Adrenal gland (tissue), 9 donors: ENCODE measurements at regions not wholly inside any gene's neighbourhood (a gene's known extent, or its start where the extent isn't known, plus 50 kb on each side); places are given as distances from the start of the nearest gene placed in this dataset.
A peak's percentile ranks its signal among the peaks of the same experiment; 100 is the strongest.
"Not testable (repeated sequence)": the region's sequence is repeated elsewhere in the genome, so short reads cannot be mapped to it uniquely, and the experiment has no call there.

Experiments used
- DNase-seq, 7 donors: peaks; one replicate each; pipeline ENCODE4 v3.0.0-alpha.2; 2019 to 2020
- H3K27ac ChIP-seq, 5 donors: fragments of 200-600 bp; sonication (generic) in 4 of 5; 1 replicate in 3 of 5; 2 replicates in 2 of 5; pipeline versions ENCODE4 v1.5.1 to v1.8.0; 2016 to 2020; ENCODE audit warnings: mild to moderate bottlenecking in 1 of 5
- H3K27me3 ChIP-seq: fragments of 200-600 bp; 2 replicates; pipeline ENCODE4 v1.8.0; 2021
- H3K36me3 ChIP-seq, 2 donors: fragments of 200-600 bp; replicated peaks in 1 of 2; 1 replicate in 1 of 2; 2 replicates in 1 of 2; pipeline versions ENCODE4 v1.5.1 to v1.8.0; 2018 to 2022
- H3K4me1 ChIP-seq, 2 donors: fragments of 200-600 bp; replicated peaks in 1 of 2; 1 replicate in 1 of 2; 2 replicates in 1 of 2; pipeline versions ENCODE4 v1.5.1 to v1.8.0; 2018 to 2021
- H3K4me3 ChIP-seq, 4 donors: fragments of 200-600 bp; sonication (generic) in 3 of 4; one replicate each; pipeline ENCODE4 v1.5.1; 2016 to 2018
- H3K9me3 ChIP-seq, 3 donors: fragments of 200-600 bp; sonication (generic) in 1 of 3; replicated peaks in 1 of 3; 1 replicate in 2 of 3; 2 replicates in 1 of 3; pipeline versions ENCODE4 v1.5.1 to v1.8.0; 2016 to 2021
- POLR2A ChIP-seq, 2 donors: fragments of 450-650 bp; IDR thresholded peaks; one replicate each; pipeline ENCODE4 v1.6.1; 2017; ENCODE audit warnings: antibody characterized with exemption in 2 of 2, mild to moderate bottlenecking in 2 of 2, moderate library complexity in 1 of 2
- WGBS, 4 donors: extraction: QIAGEN DNeasy Blood & Tissue Kit in 2 of 4; methylation state at CpG; one replicate each; pipeline versions ENCODE4 v1.1.5 to v1.1.7; 2013 to 2017; 5-methylcytosine and 5-hydroxymethylcytosine counted together
- intact Hi-C, 2 donors: fragments of 100-400 bp; cut with DNase I; formaldehyde crosslinking; loops; one replicate each; pipeline versions ENCODE4 v1.14.1 to v1.15.0; 2022 to 2023
- TF ChIP-seq, protein P1 (sequence below), 6 experiments: fragments of 450-650 bp in 4 of 6; fragments of 200-600 bp in 2 of 6; sonication (generic) in 1 of 6; IDR thresholded peaks; 1 replicate in 5 of 6; 2 replicates in 1 of 6; pipeline versions ENCODE4 v1.5.1 to v1.8.0; 2016 to 2021; ENCODE audit warnings: antibody characterized with exemption in 6 of 6, mild to moderate bottlenecking in 2 of 6, moderate library complexity in 1 of 6
- donor health status: healthy with polysubstance abuse.
- donor health status: Bipolar disorder and iron deficiency.
- donor health status: DM: yes; HTN: yes; CAD: no.
- donor health status: DM: no; HTN: no; CAD: no.
- donor health status: DM: no; HTN: no; CAD: no.

GRCh38 chr9:63912451-63912850, 1372.6 kb downstream of the FOXD4L5 start:
- H3K27me3 ChIP-seq, H3K36me3 ChIP-seq, H3K4me1 ChIP-seq, H3K27ac ChIP-seq, intact Hi-C loops, H3K9me3 ChIP-seq, H3K4me3 ChIP-seq, DNase-seq: not testable (repeated sequence)
- 69 to 74% (median 73%) methylated on average over 6 of the region's 6 CpGs for WGBS, 4 donors

DNA sequence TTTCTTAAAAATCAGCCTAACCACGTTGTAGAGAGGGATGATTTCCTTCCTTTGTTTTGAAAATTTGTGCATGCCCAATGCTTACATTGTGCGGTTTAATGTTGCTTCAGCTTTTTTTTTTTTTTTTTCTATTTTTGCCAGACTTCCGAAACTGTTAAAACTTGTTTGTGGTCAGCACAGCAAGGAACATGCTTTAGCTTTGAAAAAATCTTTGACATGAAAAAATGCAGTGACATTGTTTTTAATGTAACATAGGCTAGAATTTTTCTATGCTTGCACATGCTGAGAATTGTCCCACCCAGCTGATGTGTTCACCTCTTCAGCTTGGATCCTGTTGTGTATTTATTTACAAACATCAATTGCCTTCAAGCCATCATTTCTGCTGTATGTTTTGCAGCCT, 1375.9 kb downstream of the FOXD4L5 start:
- H3K4me3 ChIP-seq, H3K9me3 ChIP-seq, H3K4me1 ChIP-seq, DNase-seq, H3K36me3 ChIP-seq, H3K27me3 ChIP-seq, H3K27ac ChIP-seq, intact Hi-C loops: not testable (repeated sequence)
- 57 to 63% (median 59%) methylated on average over 3 of the region's 3 CpGs for whole genome bisulfite sequencing, 4 donors

GRCh38 chr9:63899637-63900190, 1385.3 kb downstream of the FOXD4L5 start:
- H3K4me3 ChIP-seq, H3K27ac ChIP-seq, DNase-seq, H3K36me3 ChIP-seq, H3K4me1 ChIP-seq, H3K9me3 ChIP-seq, H3K27me3 ChIP-seq, intact Hi-C loops: not testable (repeated sequence)
- WGBS, 4 donors = 73 to 90% (median 76%) methylated on average over 2 to 16 of the region's 16 CpGs

DNA sequence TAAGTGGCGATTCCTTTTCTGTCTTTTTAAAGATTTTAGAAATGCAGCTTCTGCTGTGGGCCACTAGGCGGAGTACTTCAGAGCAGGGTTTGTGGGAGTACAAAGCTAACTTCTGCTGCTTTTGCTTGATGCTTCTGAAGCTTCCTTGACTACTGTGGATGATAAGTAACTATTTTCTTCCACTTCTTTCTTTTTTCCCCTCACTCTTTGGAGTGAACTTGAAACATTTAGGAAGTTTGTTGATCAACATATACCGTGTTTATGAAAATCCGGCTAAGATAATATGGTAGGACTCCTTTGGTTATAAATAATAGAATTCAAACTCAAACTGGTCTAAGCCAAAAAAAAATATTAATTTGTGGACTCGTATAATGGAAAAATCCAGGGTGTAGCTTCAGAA, 1403.6 kb downstream of the FOXD4L5 start:
- H3K27me3 ChIP-seq, H3K36me3 ChIP-seq, intact Hi-C loops, DNase-seq, H3K9me3 ChIP-seq, H3K4me3 ChIP-seq, H3K4me1 ChIP-seq, H3K27ac ChIP-seq: not testable (repeated sequence)
- 53 to 67% (median 59%) methylated on average over 4 of the region's 5 CpGs for WGBS, 4 donors

GRCh38 chr9:63876380-63876779, 1408.6 kb downstream of the FOXD4L5 start:
- H3K4me3 ChIP-seq, H3K27ac ChIP-seq, DNase-seq, H3K9me3 ChIP-seq, H3K4me1 ChIP-seq, H3K36me3 ChIP-seq, intact Hi-C loops, H3K27me3 ChIP-seq: not testable (repeated sequence)
- 81 to 91% (median 84%) methylated on average over 9 to 13 of the region's 17 CpGs; no CpG with 5 or more reads in 1 of the 4 donors for WGBS, 4 donors

DNA sequence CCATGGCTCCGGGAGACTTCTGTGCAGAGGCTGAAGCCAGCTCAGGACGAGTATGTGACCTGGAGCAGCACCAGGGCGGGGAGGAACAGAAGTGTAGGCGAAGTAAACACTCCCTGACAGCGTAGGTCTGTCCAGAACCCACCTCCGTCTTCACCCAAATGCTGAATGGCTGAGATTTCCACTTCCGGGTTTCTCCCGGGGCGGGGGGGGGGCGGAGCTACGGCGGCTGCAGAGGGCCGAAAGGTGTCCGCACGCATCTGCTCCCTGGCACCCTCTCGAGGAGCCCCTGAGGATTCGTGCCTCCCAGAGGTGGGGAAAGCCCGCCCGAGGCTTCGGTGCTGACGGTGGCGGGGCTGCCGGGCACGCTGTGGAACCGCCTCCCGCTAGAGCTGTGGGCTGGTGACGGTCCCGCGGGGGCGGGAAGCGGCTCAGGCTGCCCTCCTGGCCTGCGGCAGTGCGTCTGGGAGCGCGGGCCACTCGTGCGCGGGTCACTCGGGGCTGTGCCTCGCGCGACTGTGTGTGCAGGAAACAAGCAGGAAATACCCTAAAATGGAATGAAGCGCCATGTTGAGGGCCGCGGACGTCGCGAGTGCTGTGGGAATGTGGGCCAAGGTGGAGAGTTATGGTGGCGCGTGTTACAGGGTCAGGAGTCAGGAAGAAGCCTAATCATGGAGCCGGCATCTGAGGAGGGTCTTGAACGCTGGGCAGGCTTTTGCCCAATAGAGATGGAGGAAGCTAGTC, 1425.4 kb downstream of the FOXD4L5 start:
- H3K4me3 ChIP-seq = peak overlapping the region in 3 of 4 donors; percentile 13 to 33 (median 32)
- peak in 6 of 7 donors; percentile 15 to 68 (median 42) for DNase-seq
- no peaks in the 10 kb centered on the region for H3K27me3 ChIP-seq
- H3K27ac ChIP-seq = no peak overlapping the region
- intact Hi-C loops = no loop called here
- H3K4me1 ChIP-seq = no peaks in the 10 kb centered on the region
- H3K9me3 ChIP-seq = no peaks in the 10 kb centered on the region
- H3K36me3 ChIP-seq = no peaks in the 10 kb centered on the region
- TF ChIP-seq, protein P1, sequence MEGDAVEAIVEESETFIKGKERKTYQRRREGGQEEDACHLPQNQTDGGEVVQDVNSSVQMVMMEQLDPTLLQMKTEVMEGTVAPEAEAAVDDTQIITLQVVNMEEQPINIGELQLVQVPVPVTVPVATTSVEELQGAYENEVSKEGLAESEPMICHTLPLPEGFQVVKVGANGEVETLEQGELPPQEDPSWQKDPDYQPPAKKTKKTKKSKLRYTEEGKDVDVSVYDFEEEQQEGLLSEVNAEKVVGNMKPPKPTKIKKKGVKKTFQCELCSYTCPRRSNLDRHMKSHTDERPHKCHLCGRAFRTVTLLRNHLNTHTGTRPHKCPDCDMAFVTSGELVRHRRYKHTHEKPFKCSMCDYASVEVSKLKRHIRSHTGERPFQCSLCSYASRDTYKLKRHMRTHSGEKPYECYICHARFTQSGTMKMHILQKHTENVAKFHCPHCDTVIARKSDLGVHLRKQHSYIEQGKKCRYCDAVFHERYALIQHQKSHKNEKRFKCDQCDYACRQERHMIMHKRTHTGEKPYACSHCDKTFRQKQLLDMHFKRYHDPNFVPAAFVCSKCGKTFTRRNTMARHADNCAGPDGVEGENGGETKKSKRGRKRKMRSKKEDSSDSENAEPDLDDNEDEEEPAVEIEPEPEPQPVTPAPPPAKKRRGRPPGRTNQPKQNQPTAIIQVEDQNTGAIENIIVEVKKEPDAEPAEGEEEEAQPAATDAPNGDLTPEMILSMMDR (IDR thresholded peaks at IDR 0.05) = no peak
- TF ChIP-seq POLR2A (IDR thresholded peaks at IDR 0.05) = peak in 1 of 2 donors; percentile 9
- WGBS, 4 donors = 37 to 68% (median 42%) methylated on average over 23 to 52 of the region's 52 CpGs

- peak in 2 of 7 donors; percentile 3 to 6 for DNase-seq
- H3K27me3 ChIP-seq, H3K27ac ChIP-seq, H3K36me3 ChIP-seq, H3K4me1 ChIP-seq, H3K9me3 ChIP-seq, intact Hi-C loops: not testable (repeated sequence)
- peak overlapping the region in 2 of 4 donors; percentile 13 to 33 for H3K4me3 ChIP-seq
- 28 to 66% (median 36%) methylated on average over 12 to 24 of the region's 24 CpGs for WGBS, 4 donors
Observed at GRCh38 chr9:63859090-63859474, 1425.9 kb downstream of the FOXD4L5 start.

DNA sequence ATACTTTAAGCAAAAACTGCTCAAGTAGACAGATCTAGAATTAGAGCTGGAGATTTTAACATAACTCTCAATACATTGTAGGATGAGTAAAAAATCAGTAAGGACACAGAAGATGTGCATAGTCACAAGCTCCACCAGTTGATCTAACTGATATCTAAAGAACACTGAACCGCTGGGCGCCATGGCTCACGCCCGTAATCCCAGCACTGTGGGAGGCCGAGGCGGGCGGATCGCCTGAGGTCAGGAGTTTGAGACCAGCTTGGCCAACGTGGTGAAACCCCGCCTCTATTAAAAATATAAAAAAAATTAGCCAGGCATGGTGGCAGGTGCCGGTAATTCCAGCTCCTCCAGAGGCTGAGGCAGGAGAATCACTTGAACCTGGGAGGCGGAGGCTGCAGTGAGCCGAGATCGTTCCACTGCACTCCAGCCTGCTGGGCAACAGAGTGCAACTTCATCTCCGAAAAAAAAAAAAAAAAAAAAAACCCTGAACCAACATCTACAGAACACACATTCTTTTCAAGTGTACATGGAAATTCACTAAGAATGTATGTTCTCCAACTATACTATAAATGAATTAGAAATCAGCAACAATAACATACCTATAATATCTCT, 1431.8 kb downstream of the FOXD4L5 start:
- intact Hi-C loops, H3K4me3 ChIP-seq, H3K36me3 ChIP-seq, DNase-seq, H3K4me1 ChIP-seq, H3K27ac ChIP-seq, H3K9me3 ChIP-seq, H3K27me3 ChIP-seq: not testable (repeated sequence)
- 79 to 88% (median 85%) methylated on average over 10 to 15 of the region's 15 CpGs for WGBS, 4 donors

DNA sequence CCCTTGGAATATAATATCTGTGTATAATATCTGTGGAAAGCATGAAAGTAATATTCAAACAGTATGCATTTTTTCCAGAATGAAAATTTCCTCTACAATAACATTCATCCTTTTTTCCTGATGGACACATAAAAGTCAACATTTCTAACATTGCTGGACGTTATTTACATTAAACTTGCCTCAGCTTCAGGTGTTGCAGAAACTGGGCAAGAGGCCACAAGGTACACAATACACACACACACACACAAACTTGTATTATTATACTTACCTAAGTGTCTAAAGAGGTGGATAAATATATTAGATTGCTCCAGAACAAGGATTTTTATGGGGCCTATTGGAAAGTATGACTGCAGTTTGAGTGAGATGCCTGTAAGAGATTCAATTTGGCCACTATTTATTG, 1460.2 kb downstream of the FOXD4L5 start:
- H3K36me3 ChIP-seq, H3K27ac ChIP-seq, H3K9me3 ChIP-seq, intact Hi-C loops, H3K4me1 ChIP-seq, H3K27me3 ChIP-seq, DNase-seq, H3K4me3 ChIP-seq: not testable (repeated sequence)
- WGBS, 4 donors = 18 to 20% (median 19%) methylated on average over 1 of the region's 1 CpG
